HepG2 (cell line): ENCODE measurements at regions not wholly inside any gene's neighbourhood (a gene's known extent, or its start where the extent isn't known, plus 50 kb on each side); places are given as distances from the start of the nearest gene placed in this dataset.

Experiments
- ATAC-seq: fragments of 200-7000 bp; cut with Tn5 transposase; 3 replicates; pipeline ENCODE4 v1.9.1; 2020; ENCODE audit warnings: mild to moderate bottlenecking, moderate library complexity
- BruUV-seq: library from RNA; stranded (reverse); fragments of 400-500 nt; replicated peaks from 2 replicates; lab custom pipeline; 2021; lab: Mats Ljungman, UMichigan
- CTCF ChIA-PET: fragments of 300-600 bp; formaldehyde crosslinking; extraction: SDS; loops from one replicate; lab custom pipeline; 2021; ENCODE audit warnings: low total read pairs, inconsistent platforms, low intra/inter-chr PET ratio; lab: Yijun Ruan, JAX
- POLR2A ChIA-PET: fragments of 350-600 bp; sonication (Branson Sonifier 250); formaldehyde crosslinking; loops from one replicate; lab custom pipeline; 2020; ENCODE audit warnings: antibody characterized with exemption, inconsistent platforms; lab: Yijun Ruan, JAX
- DNase-seq: peaks from one replicate; pipeline ENCODE4 v3.0.0-alpha.2; 2015; ENCODE audit warnings: low spot score
- FAIRE-seq: peaks from 3 replicates; lab custom pipeline; 2011; peaks lifted over from hg19 to GRCh38; lab: Jason Lieb, UNC
- H2AFZ ChIP-seq: one replicate; pipeline ENCODE4 v1.6.1; 2011; ENCODE audit warnings: low read length, inconsistent platforms
- H3K27ac ChIP-seq: fragments of 300-600 bp; 3 replicates; pipeline ENCODE4 v1.8.0; 2011; ENCODE audit warnings: mixed run types, mild to moderate bottlenecking, mixed read lengths, low read length, inconsistent platforms; ENCODE audit not compliant: insufficient read depth; ENCODE audit errors: extremely low read length
- H3K27me3 ChIP-seq, 2 experiments: fragments of 200-600 bp in 1 of 2; 2 replicates in 1 of 2; 3 replicates in 1 of 2; pipeline versions ENCODE4 v1.6.0 to v1.8.0; 2011; ENCODE audit warnings: low read length in 2 of 2, mild to moderate bottlenecking in 2 of 2, moderate library complexity in 2 of 2, inconsistent platforms in 1 of 2; ENCODE audit not compliant: insufficient read depth in 2 of 2, control insufficient read depth in 1 of 2
- H3K36me3 ChIP-seq, 2 experiments: fragments of 200-600 bp in 1 of 2; replicated peaks in 1 of 2; 2 replicates in 1 of 2; 3 replicates in 1 of 2; pipeline versions ENCODE4 v1.5.1 to v1.8.0; 2011; ENCODE audit warnings: low read length in 2 of 2, inconsistent platforms in 1 of 2; ENCODE audit not compliant: insufficient read depth in 2 of 2, control insufficient read depth in 1 of 2
- H3K4me1 ChIP-seq: 2 replicates; pipeline ENCODE4 v1.5.1; 2012; ENCODE audit warnings: low read length, inconsistent platforms; ENCODE audit not compliant: insufficient read depth
- H3K4me2 ChIP-seq: 2 replicates; pipeline ENCODE4 v1.6.0; 2011; ENCODE audit warnings: low read depth, low read length, inconsistent platforms
- H3K4me3 ChIP-seq, 3 experiments: fragments of 200-600 bp in 1 of 3; sonication (generic), shearing (Covaris generic) in 1 of 3; replicated peaks in 1 of 3; 2 replicates each; pipeline ENCODE4 v1.5.1; 2011 to 2016; ENCODE audit warnings: low read length in 3 of 3, inconsistent platforms in 2 of 3, low read depth in 2 of 3, mild to moderate bottlenecking in 2 of 3, control low read depth in 1 of 3, mixed read lengths in 1 of 3; ENCODE audit not compliant: insufficient read depth in 1 of 3
- H3K79me2 ChIP-seq: one replicate; pipeline ENCODE4 v1.6.1; 2011; ENCODE audit warnings: low read length, inconsistent platforms; ENCODE audit not compliant: insufficient read depth
- H3K9ac ChIP-seq: 2 replicates; pipeline ENCODE4 v1.6.0; 2011; ENCODE audit warnings: mild to moderate bottlenecking, low read depth, low read length, inconsistent platforms; ENCODE audit not compliant: insufficient read depth
- H3K9me3 ChIP-seq: 2 replicates; pipeline ENCODE4 v1.5.1; 2012; ENCODE audit warnings: mild to moderate bottlenecking, low read length
- H4K20me1 ChIP-seq: 2 replicates; pipeline ENCODE4 v1.6.0; 2011; ENCODE audit warnings: inconsistent platforms, mild to moderate bottlenecking, low read length, moderate library complexity; ENCODE audit not compliant: insufficient read depth
- BORCS8-MEF2B ChIP-seq: sonication (generic); formaldehyde crosslinking; IDR thresholded peaks from 2 replicates; pipeline ENCODE4 v1.8.0; 2022; ENCODE audit warnings: mild to moderate bottlenecking, missing genetic modification reagents
- BRCA1 ChIP-seq: sonication (generic); formaldehyde crosslinking; IDR thresholded peaks from 2 replicates; pipeline ENCODE4 v1.4.0; 2020; ENCODE audit warnings: missing genetic modification reagents
- CREB1 ChIP-seq, 2 experiments: fragments of 450-650 bp in 1 of 2; IDR thresholded peaks; 2 replicates each; pipeline ENCODE4 v1.6.1; 2016 to 2017; ENCODE audit warnings: control low read depth in 1 of 2, mild to moderate bottlenecking in 1 of 2, missing compliant biosample characterization in 1 of 2, missing genetic modification characterization in 1 of 2
- FOSL2 ChIP-seq: sonication (generic); formaldehyde crosslinking; IDR thresholded peaks from 2 replicates; pipeline ENCODE4 v1.4.0; 2020; ENCODE audit warnings: missing genetic modification reagents
- KDM5B ChIP-seq: sonication (generic); formaldehyde crosslinking; IDR thresholded peaks from 2 replicates; pipeline ENCODE4 v1.4.0; 2020; ENCODE audit warnings: missing genetic modification reagents, mild to moderate bottlenecking, borderline replicate concordance
- MTF2 ChIP-seq: sonication (generic); formaldehyde crosslinking; IDR thresholded peaks from 2 replicates; pipeline ENCODE4 v1.5.0; 2020; ENCODE audit warnings: missing genetic modification reagents, borderline replicate concordance
- NR1H2 ChIP-seq: sonication (generic); formaldehyde crosslinking; IDR thresholded peaks from 2 replicates; pipeline ENCODE4 v1.8.1; 2022; ENCODE audit warnings: low read depth, missing genetic modification reagents, borderline replicate concordance
- NR2F1 ChIP-seq, 2 experiments: fragments of 450-650 bp in 1 of 2; formaldehyde crosslinking in 1 of 2; IDR thresholded peaks; 2 replicates each; pipeline versions ENCODE4 v1.5.0 to v1.6.1; 2016 to 2020; ENCODE audit warnings: mild to moderate bottlenecking in 1 of 2, missing compliant biosample characterization in 1 of 2, missing genetic modification reagents in 1 of 2, moderate library complexity in 1 of 2
- PCBP1 ChIP-seq: fragments of 200-400 bp; formaldehyde crosslinking; IDR thresholded peaks from 2 replicates; pipeline ENCODE4 v1.6.1; 2017; ENCODE audit warnings: mild to moderate bottlenecking, low read depth, low read length, borderline replicate concordance
- TCF7L2 ChIP-seq: IDR thresholded peaks from 2 replicates; pipeline ENCODE4 v1.6.1; 2011; ENCODE audit warnings: mild to moderate bottlenecking, low read depth, low read length, moderate library complexity
- ZEB1 ChIP-seq: IDR thresholded peaks from 2 replicates; pipeline ENCODE4 v1.6.1; 2012; ENCODE audit warnings: mild to moderate bottlenecking, low read depth, inconsistent platforms; ENCODE audit not compliant: insufficient replicate concordance
- ZNF414 ChIP-seq: sonication (generic); formaldehyde crosslinking; IDR thresholded peaks from 2 replicates; pipeline ENCODE4 v1.5.0; 2020; ENCODE audit warnings: missing genetic modification reagents
- ZNF572 ChIP-seq: sonication (generic); formaldehyde crosslinking; IDR thresholded peaks from 2 replicates; pipeline ENCODE4 v1.5.1; 2020; ENCODE audit warnings: mild to moderate bottlenecking, missing genetic modification reagents
- ZNF616 ChIP-seq: sonication (generic); formaldehyde crosslinking; IDR thresholded peaks from 2 replicates; pipeline ENCODE4 v1.5.0; 2020; ENCODE audit warnings: low read depth, mild to moderate bottlenecking, missing genetic modification reagents
- ZNF674 ChIP-seq: sonication (generic); formaldehyde crosslinking; IDR thresholded peaks from 2 replicates; pipeline ENCODE4 v1.5.0; 2020; ENCODE audit warnings: low read depth, mild to moderate bottlenecking, missing genetic modification reagents
- ZSCAN12 ChIP-seq: sonication (generic); formaldehyde crosslinking; IDR thresholded peaks from 2 replicates; pipeline ENCODE4 v1.9.0; 2021; ENCODE audit warnings: mild to moderate bottlenecking, missing genetic modification reagents
- WGBS: methylation state at CpG from one replicate; pipeline ENCODE4 v1.1.6; 2017; ENCODE audit warnings: low lambda C conversion rate; 5-methylcytosine and 5-hydroxymethylcytosine counted together
- in situ Hi-C: cut with HindIII; loops from 2 replicates; pipeline ENCODE4 v1.10.0; 2017; ENCODE audit warnings: low pct_unique_long_range_greater_than_20kb; ENCODE audit not compliant: extremely low pct_ligation_motif_present
- intact Hi-C: fragments of 100-400 bp; cut with micrococcal nuclease; formaldehyde crosslinking; loops from one replicate; pipeline ENCODE4 v1.10.0; 2022; ENCODE audit not compliant: unreplicated experiment
- TF ChIP-seq, protein P1 (sequence below): sonication (generic); formaldehyde crosslinking; IDR thresholded peaks from 2 replicates; pipeline ENCODE4 v1.8.0; 2022; ENCODE audit warnings: mild to moderate bottlenecking, missing genetic modification reagents, borderline replicate concordance
- TF ChIP-seq, protein P2 (sequence below): sonication (generic); formaldehyde crosslinking; IDR thresholded peaks from 2 replicates; pipeline ENCODE4 v1.8.0; 2022; ENCODE audit warnings: mild to moderate bottlenecking, missing genetic modification reagents; ENCODE audit not compliant: insufficient replicate concordance
- TF ChIP-seq, protein P3 (sequence below): IDR thresholded peaks from 2 replicates; pipeline ENCODE4 v1.6.1; 2012; ENCODE audit warnings: low read depth, low read length, improper control_type of control experiment

DNA sequence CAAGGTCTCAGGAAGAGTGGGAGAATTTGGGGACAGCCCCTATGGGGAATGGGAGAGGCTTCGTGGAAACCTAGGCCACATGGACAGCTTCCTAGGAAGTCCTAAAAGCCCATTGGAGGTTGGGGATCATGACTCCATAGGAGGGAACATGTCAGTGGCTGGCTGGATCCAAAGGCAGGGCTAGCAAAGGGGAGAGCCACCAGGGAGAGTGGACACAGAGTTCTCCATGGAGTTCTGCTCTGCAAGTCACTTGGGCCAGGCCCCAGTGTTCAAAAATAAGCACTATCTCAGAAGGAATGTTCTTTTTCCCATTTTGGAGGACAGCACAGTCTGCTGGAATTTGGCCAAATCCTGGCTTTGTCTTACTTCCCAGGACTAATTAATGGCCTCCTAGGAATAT is 140.6 kb upstream of the RAD23B start:
- TF ChIP-seq ZNF616 (no peak), KDM5B (no peak), ZSCAN12 (CRISPR knock-in tag) (no peak), ZEB1 (no peak), ZNF572 (CRISPR knock-in tag) (no peak), FOSL2 (CRISPR knock-in tag) (no peak), NR2F1 (CRISPR knock-in tag; IDR thresholded peaks at IDR 0.05) (no peak), TCF7L2 (no peak), BORCS8-MEF2B (CRISPR knock-in tag) (no peak), NR1H2 (CRISPR knock-in tag) (no peak), CREB1 (IDR thresholded peaks at IDR 0.05) (no peak), CREB1 (CRISPR knock-in tag; IDR thresholded peaks at IDR 0.05) (no peak), MTF2 (CRISPR knock-in tag) (no peak), ZNF414 (no peak), ZNF674 (CRISPR knock-in tag) (no peak), BRCA1 (CRISPR knock-in tag) (no peak), PCBP1 (no peak)
- TF ChIP-seq, protein P1, sequence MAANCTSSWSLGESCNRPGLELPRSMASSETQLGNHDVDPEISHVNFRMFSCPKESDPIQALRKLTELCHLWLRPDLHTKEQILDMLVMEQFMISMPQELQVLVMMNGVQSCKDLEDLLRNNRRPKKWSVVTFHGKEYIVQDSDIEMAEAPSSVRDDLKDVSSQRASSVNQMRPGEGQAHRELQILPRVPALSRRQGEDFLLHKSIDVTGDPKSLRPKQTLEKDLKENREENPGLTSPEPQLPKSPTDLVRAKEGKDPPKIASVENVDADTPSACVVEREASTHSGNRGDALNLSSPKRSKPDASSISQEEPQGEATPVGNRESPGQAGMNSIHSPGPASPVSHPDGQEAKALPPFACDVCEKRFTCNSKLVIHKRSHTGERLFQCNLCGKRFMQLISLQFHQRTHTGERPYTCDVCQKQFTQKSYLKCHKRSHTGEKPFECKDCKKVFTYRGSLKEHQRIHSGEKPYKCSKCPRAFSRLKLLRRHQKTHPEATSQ: no peak
- TF ChIP-seq, protein P2, sequence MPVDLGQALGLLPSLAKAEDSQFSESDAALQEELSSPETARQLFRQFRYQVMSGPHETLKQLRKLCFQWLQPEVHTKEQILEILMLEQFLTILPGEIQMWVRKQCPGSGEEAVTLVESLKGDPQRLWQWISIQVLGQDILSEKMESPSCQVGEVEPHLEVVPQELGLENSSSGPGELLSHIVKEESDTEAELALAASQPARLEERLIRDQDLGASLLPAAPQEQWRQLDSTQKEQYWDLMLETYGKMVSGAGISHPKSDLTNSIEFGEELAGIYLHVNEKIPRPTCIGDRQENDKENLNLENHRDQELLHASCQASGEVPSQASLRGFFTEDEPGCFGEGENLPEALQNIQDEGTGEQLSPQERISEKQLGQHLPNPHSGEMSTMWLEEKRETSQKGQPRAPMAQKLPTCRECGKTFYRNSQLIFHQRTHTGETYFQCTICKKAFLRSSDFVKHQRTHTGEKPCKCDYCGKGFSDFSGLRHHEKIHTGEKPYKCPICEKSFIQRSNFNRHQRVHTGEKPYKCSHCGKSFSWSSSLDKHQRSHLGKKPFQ (CRISPR knock-in tag): no peak
- TF ChIP-seq, protein P3, sequence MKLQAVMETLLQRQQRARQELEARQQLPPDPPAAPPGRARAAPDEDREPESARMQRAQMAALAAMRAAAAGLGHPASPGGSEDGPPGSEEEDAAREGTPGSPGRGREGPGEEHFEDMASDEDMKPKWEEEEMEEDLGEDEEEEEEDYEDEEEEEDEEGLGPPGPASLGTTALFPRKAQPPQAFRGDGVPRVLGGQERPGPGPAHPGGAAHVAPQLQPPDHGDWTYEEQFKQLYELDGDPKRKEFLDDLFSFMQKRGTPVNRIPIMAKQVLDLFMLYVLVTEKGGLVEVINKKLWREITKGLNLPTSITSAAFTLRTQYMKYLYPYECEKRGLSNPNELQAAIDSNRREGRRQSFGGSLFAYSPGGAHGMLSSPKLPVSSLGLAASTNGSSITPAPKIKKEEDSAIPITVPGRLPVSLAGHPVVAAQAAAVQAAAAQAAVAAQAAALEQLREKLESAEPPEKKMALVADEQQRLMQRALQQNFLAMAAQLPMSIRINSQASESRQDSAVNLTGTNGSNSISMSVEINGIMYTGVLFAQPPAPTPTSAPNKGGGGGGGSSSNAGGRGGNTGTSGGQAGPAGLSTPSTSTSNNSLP: no peak
- DNase-seq (no peak), FAIRE-seq (no peak), ATAC-seq (no peak)
- Histone ChIP-seq H3K9ac (no peak overlapping the region), H3K4me2 (no peak overlapping the region), H4K20me1 (no peaks in the 10 kb centered on the region), H3K4me3 (no peak overlapping the region), H3K36me3 (no peaks in the 10 kb centered on the region), H3K9me3 (no peaks in the 10 kb centered on the region), H3K4me1 (no peaks in the 10 kb centered on the region), H3K27me3 (peaks cover 0 to 2% of the 10 kb centered on the region in 2 experiments; a peak in 1 of 5 replicates), H3K79me2 (no peaks in the 10 kb centered on the region), H2AFZ (no peak overlapping the region), H3K27ac (no peak overlapping the region)
- in situ Hi-C loops: no loop called here
- ChIA-PET POLR2A (no interaction called here), CTCF (no interaction called here)
- WGBS: 0% methylated on average over 1 of the region's 1 CpG
- no TSS peak for BruUV-seq
- intact Hi-C loops: no loop called here
